Fibroblast of skin of abdomen (primary cell): ENCODE measurements at regions not wholly inside any gene's neighbourhood (a gene's known extent, or its start where the extent isn't known, plus 50 kb on each side); places are given as distances from the start of the nearest gene placed in this dataset.

Source experiments
- DNase-seq: peaks from one replicate; pipeline ENCODE4 v3.0.0-alpha.2; 2013

- no peak for DNase-seq
Measured at GRCh38 chr9:12934545-12935272, 159.9 kb downstream of the LURAP1L start.

GRCh38 chr9:12935714-12936113, 160.9 kb downstream of the LURAP1L start:
- peak; percentile 61 for DNase-seq

- no peak for DNase-seq
Measured at GRCh38 chr9:12954441-12954840, 179.6 kb downstream of the LURAP1L start.

- DNase-seq = no peak
Measured at GRCh38 chr9:12955510-12956163, 180.8 kb downstream of the LURAP1L start.

- peak; percentile 18 for DNase-seq
Measured at GRCh38 chr9:12956261-12956660, 181.4 kb downstream of the LURAP1L start.

GRCh38 chr9:12956805-12957204, 182.0 kb downstream of the LURAP1L start:
- no peak for DNase-seq

GRCh38 chr9:12958279-12958678, 183.5 kb downstream of the LURAP1L start:
- DNase-seq = no peak

GRCh38 chr9:12958708-12959107, 183.9 kb downstream of the LURAP1L start:
- DNase-seq = no peak

GRCh38 chr9:12961276-12961809, 186.5 kb downstream of the LURAP1L start:
- DNase-seq = no peak

GRCh38 chr9:12963537-12963936, 188.7 kb downstream of the LURAP1L start:
- no peak for DNase-seq

GRCh38 chr9:12964271-12964670, 189.5 kb downstream of the LURAP1L start:
- no peak for DNase-seq

GRCh38 chr9:12965303-12965702, 190.5 kb downstream of the LURAP1L start:
- DNase-seq = no peak

GRCh38 chr9:12968093-12968492, 193.3 kb downstream of the LURAP1L start:
- DNase-seq = peak; percentile 17

- no peak for DNase-seq
Measured at GRCh38 chr9:12972608-12973589, 198.1 kb downstream of the LURAP1L start.

GRCh38 chr9:12973710-12974109, 198.9 kb downstream of the LURAP1L start:
- no peak for DNase-seq

GRCh38 chr9:12974671-12975070, 199.9 kb downstream of the LURAP1L start:
- no peak for DNase-seq

GRCh38 chr9:12975496-12975895, 200.7 kb downstream of the LURAP1L start:
- no peak for DNase-seq

- DNase-seq = no peak
Measured at GRCh38 chr9:12980085-12980851, 205.4 kb downstream of the LURAP1L start.

- no peak for DNase-seq
Measured at GRCh38 chr9:12988258-12988657, 213.4 kb downstream of the LURAP1L start.

- no peak for DNase-seq
Measured at GRCh38 chr9:12989669-12990068, 214.8 kb downstream of the LURAP1L start.

- no peak for DNase-seq
Measured at GRCh38 chr9:12993466-12993865, 218.6 kb downstream of the LURAP1L start.

- no peak for DNase-seq
Measured at GRCh38 chr9:12997009-12997408, 222.2 kb downstream of the LURAP1L start.
